Endodermal cell (in vitro differentiated cells): ENCODE measurements at regions not wholly inside any gene's neighbourhood (a gene's known extent, or its start where the extent isn't known, plus 50 kb on each side); places are given as distances from the start of the nearest gene placed in this dataset.

ENCODE experiments used
- DNase-seq: peaks from one replicate; pipeline ENCODE4 v3.0.0-alpha.2; 2017
- H3K27ac ChIP-seq: 2 replicates; pipeline ENCODE4 v1.5.1; 2013; ENCODE audit warnings: mild to moderate bottlenecking, low read depth, low read length, moderate library complexity
- H3K27me3 ChIP-seq: 2 replicates; pipeline ENCODE4 v1.6.1; 2013; ENCODE audit warnings: mild to moderate bottlenecking, low read length, moderate library complexity; ENCODE audit not compliant: insufficient read depth, control insufficient read depth, poor library complexity, severe bottlenecking
- H3K36me3 ChIP-seq: 2 replicates; pipeline ENCODE4 v1.7.0; 2013; ENCODE audit warnings: mild to moderate bottlenecking, low read length, moderate library complexity; ENCODE audit not compliant: control insufficient read depth, insufficient read depth
- H3K4me1 ChIP-seq: one replicate; pipeline ENCODE4 v1.7.0; 2013; ENCODE audit warnings: low read length; ENCODE audit not compliant: control insufficient read depth, insufficient read depth
- H3K4me3 ChIP-seq: 2 replicates; pipeline ENCODE4 v1.5.1; 2013; ENCODE audit warnings: mild to moderate bottlenecking, low read length, moderate library complexity
- H3K9ac ChIP-seq: 2 replicates; pipeline ENCODE4 v1.6.1; 2013; ENCODE audit warnings: mild to moderate bottlenecking, low read length, moderate library complexity; ENCODE audit not compliant: poor library complexity, severe bottlenecking; ENCODE audit errors: extremely low read depth
- H3K9me3 ChIP-seq: 2 replicates; pipeline ENCODE4 v1.6.1; 2013; ENCODE audit warnings: mild to moderate bottlenecking, low read length, moderate library complexity; ENCODE audit not compliant: control insufficient read depth
- H3K27ac Mint-ChIP-seq: 2 replicates; pipeline ENCODE4 v1.8.0; 2020; ENCODE audit warnings: mixed read lengths
- H3K27me3 Mint-ChIP-seq: 2 replicates; pipeline ENCODE4 v1.8.0; 2021; ENCODE audit warnings: mild to moderate bottlenecking, mixed read lengths; ENCODE audit not compliant: insufficient read depth
- H3K36me3 Mint-ChIP-seq: 2 replicates; pipeline ENCODE4 v1.8.0; 2020; ENCODE audit warnings: low read depth, mixed read lengths
- H3K4me1 Mint-ChIP-seq: 2 replicates; pipeline ENCODE4 v1.8.0; 2020; ENCODE audit warnings: mixed read lengths
- H3K4me3 Mint-ChIP-seq: 2 replicates; pipeline ENCODE4 v1.8.0; 2020; ENCODE audit warnings: mild to moderate bottlenecking, moderate library complexity, mixed read lengths
- H3K9me3 Mint-ChIP-seq: 2 replicates; pipeline ENCODE4 v1.8.0; 2020; ENCODE audit warnings: mild to moderate bottlenecking, mixed read lengths
- WGBS, 2 experiments: methylation state at CpG; one replicate each; pipeline versions ENCODE4 v1.1.5 to v1.1.7; 2013; ENCODE audit warnings: missing lambda C conversion rate in 2 of 2, mixed read lengths in 1 of 2; ENCODE audit not compliant: insufficient coverage in 1 of 2, insufficient read length in 1 of 2; 5-methylcytosine and 5-hydroxymethylcytosine counted together
- TF ChIP-seq, protein P1 (sequence below): fragments of 200-600 bp; sonication (generic); conservative IDR thresholded peaks from 2 replicates; pipeline ENCODE4 v1.5.0; 2021; ENCODE audit warnings: antibody characterized with exemption, mild to moderate bottlenecking

DNA sequence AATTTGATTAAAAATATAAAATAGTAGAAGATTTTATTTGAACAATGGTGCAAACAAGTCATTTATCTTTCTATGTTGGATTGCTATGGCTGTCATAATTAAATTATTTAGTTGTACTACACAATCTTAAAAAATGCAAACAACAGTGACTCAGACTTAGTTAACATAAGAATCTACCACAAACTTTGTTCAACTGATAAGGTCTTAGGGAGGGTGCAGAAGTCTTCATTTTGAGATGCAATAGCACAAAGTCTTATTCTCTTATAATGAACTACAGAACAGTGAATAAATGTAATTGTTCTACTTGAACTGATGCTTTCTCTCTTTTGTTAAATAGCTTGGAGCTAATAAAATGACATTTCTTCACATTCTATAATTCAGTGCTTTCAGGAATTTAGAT, 482.8 kb upstream of the NAALADL2 start:
- Histone ChIP-seq H3K27ac (no peak overlapping the region), H3K9me3 (no peaks in the 10 kb centered on the region), H3K27me3 (no peaks in the 10 kb centered on the region), H3K4me1 (no peaks in the 10 kb centered on the region), H3K36me3 (no peaks in the 10 kb centered on the region), H3K9ac (no peak overlapping the region), H3K4me3 (no peak overlapping the region)
- TF ChIP-seq, protein P1, sequence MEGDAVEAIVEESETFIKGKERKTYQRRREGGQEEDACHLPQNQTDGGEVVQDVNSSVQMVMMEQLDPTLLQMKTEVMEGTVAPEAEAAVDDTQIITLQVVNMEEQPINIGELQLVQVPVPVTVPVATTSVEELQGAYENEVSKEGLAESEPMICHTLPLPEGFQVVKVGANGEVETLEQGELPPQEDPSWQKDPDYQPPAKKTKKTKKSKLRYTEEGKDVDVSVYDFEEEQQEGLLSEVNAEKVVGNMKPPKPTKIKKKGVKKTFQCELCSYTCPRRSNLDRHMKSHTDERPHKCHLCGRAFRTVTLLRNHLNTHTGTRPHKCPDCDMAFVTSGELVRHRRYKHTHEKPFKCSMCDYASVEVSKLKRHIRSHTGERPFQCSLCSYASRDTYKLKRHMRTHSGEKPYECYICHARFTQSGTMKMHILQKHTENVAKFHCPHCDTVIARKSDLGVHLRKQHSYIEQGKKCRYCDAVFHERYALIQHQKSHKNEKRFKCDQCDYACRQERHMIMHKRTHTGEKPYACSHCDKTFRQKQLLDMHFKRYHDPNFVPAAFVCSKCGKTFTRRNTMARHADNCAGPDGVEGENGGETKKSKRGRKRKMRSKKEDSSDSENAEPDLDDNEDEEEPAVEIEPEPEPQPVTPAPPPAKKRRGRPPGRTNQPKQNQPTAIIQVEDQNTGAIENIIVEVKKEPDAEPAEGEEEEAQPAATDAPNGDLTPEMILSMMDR: no peak
- no peak for DNase-seq
- H3K36me3 Mint-ChIP-seq: no peaks in the 10 kb centered on the region
- H3K27ac Mint-ChIP-seq: no peak overlapping the region
- no peaks in the 10 kb centered on the region for H3K4me1 Mint-ChIP-seq
- no peaks in the 10 kb centered on the region for H3K27me3 Mint-ChIP-seq
- H3K9me3 Mint-ChIP-seq: no peaks in the 10 kb centered on the region
- H3K4me3 Mint-ChIP-seq: no peak overlapping the region

DNA sequence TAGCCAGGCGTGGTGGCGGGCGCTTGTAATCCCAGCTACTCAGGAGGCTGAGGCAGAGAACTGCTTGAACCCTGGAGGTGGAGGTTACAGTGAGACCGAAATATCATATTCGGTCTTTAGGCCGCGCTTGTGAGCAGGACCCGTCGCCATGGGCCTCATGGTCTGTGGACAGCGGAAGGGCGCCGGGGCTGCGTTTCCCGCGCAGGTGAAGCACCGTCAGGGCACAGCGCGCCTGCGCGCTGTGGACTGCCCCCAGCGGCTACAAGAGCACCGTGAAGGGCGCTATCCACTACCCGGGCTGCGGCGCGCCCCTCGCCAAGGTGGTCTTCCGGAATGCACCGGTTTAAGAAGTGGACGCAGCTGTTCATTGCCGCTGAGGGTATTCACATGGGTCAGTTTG, 482.0 kb upstream of the NAALADL2 start:
- Mint-ChIP-seq H3K27ac (no peak overlapping the region), H3K36me3 (no peaks in the 10 kb centered on the region), H3K27me3 (no peaks in the 10 kb centered on the region), H3K4me1 (no peaks in the 10 kb centered on the region), H3K9me3 (no peaks in the 10 kb centered on the region), H3K4me3 (no peak overlapping the region)
- WGBS, 2 experiments: 97 to 98% methylated on average over 29 to 32 of the region's 32 CpGs
- Histone ChIP-seq H3K9me3 (no peaks in the 10 kb centered on the region), H3K27ac (no peak overlapping the region), H3K4me3 (no peak overlapping the region), H3K4me1 (no peaks in the 10 kb centered on the region), H3K36me3 (no peaks in the 10 kb centered on the region), H3K9ac (no peak overlapping the region), H3K27me3 (no peaks in the 10 kb centered on the region)
- TF ChIP-seq, protein P1: no peak
- DNase-seq: no peak

DNA sequence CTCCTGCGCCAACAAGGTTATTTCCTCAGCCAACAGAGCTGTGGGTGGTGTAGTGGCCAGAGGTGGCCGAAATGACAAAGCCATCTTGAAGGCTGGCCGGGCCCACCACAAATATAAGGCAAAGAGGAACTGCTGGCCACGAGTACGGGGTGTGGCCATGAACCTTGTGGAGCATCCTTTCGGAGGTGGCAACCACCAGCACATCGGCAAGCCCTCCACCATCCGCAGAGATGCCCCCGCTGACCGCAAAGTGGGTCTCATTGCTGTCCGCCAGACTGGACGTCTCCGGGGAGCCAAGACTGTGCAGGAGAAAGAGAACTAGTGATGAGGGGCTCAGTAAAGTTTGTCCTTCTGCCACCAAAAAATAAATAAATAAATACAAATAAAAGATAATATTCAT, 481.4 kb upstream of the NAALADL2 start:
- no peak overlapping the region for H3K27ac Mint-ChIP-seq
- no peaks in the 10 kb centered on the region for H3K27me3 ChIP-seq
- no peak overlapping the region for H3K4me3 Mint-ChIP-seq
- H3K4me1 Mint-ChIP-seq: no peaks in the 10 kb centered on the region
- no peaks in the 10 kb centered on the region for H3K36me3 ChIP-seq
- DNase-seq: no peak
- TF ChIP-seq, protein P1: no peak
- H3K9ac ChIP-seq: no peak overlapping the region
- 94 to 95% methylated on average over 5 to 13 of the region's 13 CpGs for WGBS, 2 experiments
- H3K27me3 Mint-ChIP-seq: no peaks in the 10 kb centered on the region
- H3K36me3 Mint-ChIP-seq: no peaks in the 10 kb centered on the region
- H3K4me3 ChIP-seq: no peak overlapping the region
- H3K9me3 ChIP-seq: no peaks in the 10 kb centered on the region
- no peaks in the 10 kb centered on the region for H3K4me1 ChIP-seq
- H3K9me3 Mint-ChIP-seq: no peaks in the 10 kb centered on the region
- no peak overlapping the region for H3K27ac ChIP-seq
